GM21723 (cell line): ENCODE measurements at regions not wholly inside any gene's neighbourhood (a gene's known extent, or its start where the extent isn't known, plus 50 kb on each side); places are given as distances from the start of the nearest gene placed in this dataset.
"Not testable (repeated sequence)": the region's sequence is repeated elsewhere in the genome, so short reads cannot be mapped to it uniquely, and the experiment has no call there.

ENCODE experiments used
- ATAC-seq: cut with Tn5 transposase; IDR thresholded peaks from one replicate; pipeline ENCODE4 v1.9.1; 2021; ENCODE audit warnings: mild to moderate bottlenecking, moderate library complexity; ENCODE audit not compliant: unreplicated experiment

GRCh38 chr4:60812811-60813210 lies 387.3 kb upstream of the ADGRL3 start:
- ATAC-seq, result no peak

GRCh38 chr4:60814549-60814948 lies 385.6 kb upstream of the ADGRL3 start:
- ATAC-seq, result no peak

- ATAC-seq, result no peak
Measured at GRCh38 chr4:60817609-60818008, 382.5 kb upstream of the ADGRL3 start.

DNA sequence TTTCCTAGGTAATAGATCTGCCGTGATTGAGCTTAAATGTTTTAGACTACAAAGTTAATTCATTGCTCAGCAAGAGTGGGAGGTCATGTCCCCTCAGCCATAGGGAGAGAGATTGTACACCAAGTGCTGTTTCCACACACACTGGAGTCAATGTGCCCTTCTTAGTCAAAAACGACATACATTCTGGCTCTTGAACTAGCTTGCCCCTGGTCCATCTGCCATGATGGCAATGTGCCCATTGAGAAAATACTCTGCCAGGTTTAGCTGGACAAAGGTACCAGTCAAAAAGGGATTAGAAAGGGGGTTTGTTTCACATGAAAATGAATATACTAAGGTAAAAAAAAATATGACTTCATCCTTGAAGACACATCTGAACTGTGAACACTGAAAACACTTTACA lies 377.1 kb upstream of the ADGRL3 start:
- no peak for ATAC-seq

GRCh38 chr4:60840020-60840419 lies 360.1 kb upstream of the ADGRL3 start:
- ATAC-seq, result no peak

DNA sequence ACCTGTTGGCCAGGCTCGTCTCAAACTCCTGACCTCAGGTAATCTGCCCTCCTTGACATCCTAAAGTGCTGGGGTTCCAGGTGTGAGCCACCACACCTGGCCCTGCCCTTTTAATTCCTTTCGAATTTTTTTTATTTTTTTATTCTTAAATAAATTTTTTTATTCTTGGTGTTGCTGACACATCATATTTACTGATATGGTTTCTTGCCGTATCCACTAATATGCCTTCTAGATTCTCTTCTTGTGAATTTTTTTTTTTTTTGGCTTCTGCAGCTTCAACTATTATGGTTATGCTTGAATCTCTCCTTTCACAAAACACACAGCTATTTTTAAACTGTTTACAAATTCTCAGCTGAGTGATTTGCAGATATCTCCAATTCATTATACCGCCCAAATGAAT lies 353.4 kb upstream of the ADGRL3 start:
- ATAC-seq, result no peak

- ATAC-seq, result no peak
Measured at GRCh38 chr4:60847614-60848013, 352.5 kb upstream of the ADGRL3 start.

DNA sequence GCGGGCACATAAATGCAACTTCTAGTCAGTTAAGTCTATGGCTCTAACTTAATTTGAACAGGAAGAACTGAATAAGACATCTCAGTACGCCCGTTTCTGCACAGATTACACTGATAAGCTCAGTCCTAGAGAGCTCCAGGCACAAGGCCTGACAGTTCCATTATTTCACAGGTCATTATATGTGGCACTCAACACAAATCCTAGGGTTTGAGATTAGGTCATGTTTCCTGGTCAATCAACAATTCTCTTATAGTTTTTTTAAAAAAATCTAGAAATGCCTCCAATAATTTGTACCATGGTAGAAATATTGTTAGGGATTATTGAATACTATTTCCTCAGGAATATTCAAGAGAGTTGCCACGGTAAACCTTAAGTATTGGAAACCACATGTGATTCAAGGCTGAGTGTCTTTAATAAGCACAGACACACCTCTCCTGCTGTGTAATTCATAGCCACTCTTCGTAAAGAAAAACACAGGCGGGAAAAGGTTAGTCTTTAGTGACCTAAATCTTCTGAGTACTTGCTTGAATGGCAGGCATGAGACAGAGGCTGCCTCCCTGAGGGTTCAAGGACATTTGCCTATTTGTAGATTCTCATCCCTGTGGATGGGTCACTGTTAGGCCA lies 342.9 kb upstream of the ADGRL3 start:
- no peak for ATAC-seq

DNA sequence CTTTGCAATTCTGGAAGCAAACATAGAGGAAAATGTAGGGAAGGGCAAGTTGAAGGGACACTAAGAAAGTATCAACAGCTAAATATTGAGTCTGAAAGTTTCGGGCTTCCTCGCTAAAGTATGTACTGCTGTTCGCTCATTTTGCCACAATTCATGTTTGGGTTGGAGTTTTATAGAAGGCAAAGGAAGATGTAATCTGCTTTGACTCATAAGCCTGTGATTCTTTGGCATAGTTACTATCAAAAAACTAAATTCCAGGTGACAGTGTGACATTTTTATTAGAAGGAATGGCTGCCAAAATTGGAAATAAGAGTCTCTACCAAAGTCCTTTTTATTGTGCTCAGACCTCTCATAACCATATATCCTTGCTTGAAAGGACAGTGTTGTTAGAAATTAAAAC lies 336.7 kb upstream of the ADGRL3 start:
- ATAC-seq, result no peak

DNA sequence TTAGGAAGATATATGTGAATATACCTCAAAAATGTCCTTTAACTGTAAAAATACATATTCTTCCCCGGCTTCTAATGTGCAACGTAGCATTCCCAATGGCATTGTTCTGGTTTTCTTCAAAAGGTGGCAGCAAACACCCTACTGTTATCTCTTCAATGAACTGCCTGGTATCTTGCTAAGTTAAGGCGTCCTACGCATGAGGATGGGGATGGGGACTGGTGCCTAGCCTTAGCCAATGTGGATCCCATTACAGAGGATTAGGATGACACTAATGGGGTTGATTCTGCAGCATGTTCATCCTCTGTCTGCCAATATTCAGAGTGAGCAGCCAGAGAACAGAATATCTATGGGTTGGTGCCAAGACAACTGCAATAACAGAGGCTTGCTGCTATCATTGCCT lies 334.9 kb upstream of the ADGRL3 start:
- ATAC-seq, result no peak

DNA sequence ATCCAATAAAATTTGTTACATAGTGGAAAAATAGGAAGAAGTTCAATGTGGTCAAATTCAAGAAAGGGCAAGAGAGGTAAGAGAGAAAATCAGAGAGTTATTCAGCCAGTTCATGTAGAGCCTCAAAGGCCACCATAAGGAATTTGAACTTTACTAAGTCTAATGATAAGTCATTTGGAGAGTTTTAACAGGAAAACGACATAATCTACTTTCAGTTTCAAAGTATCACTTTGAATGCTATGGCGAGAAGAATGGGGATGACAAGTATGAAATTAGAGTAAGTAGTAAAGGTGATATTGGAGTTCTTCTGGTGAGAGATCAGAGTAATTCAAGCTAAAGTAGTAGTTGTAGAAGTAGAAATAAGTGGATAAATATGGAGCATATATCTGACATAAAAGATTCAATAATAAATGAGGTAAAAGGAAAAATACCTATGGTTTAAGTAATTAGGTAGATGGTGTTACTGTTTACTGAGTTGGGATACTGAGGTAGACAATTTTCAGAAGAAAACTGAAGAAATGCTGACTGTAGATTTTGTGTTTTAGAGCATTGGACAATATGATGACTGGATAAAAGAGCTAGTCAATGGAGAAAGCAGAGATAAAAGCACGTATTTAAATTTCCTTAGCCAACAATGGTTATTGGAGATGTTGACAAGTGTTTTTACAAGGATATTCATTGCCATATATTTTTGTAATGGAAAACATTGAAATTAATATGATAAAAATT lies 331.7 kb upstream of the ADGRL3 start:
- ATAC-seq, result no peak

- ATAC-seq, result no peak
Measured at GRCh38 chr4:60879135-60879701, 320.9 kb upstream of the ADGRL3 start.

GRCh38 chr4:60884587-60884986 lies 315.5 kb upstream of the ADGRL3 start:
- no peak for ATAC-seq

DNA sequence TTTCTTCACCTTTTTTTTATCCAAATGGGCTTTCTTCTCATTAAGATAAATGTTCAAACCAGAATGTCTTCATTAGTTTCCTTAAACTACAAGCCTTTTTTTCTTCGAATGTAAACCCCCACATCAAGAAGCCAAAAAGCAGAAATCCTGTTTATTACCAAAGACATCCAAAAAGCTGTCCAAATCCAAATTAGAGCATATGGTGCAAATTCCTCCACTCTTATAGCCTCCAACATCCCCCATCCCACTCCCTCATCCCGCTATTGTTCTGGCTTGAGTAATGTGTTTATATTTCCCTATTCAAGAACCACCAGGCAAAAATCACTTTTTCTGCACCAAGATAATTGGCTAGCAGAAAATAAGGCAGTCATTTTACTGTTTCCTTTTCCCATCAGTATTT lies 315.1 kb upstream of the ADGRL3 start:
- ATAC-seq, result no peak

GRCh38 chr4:60890743-60891142 lies 309.4 kb upstream of the ADGRL3 start:
- no peak for ATAC-seq

- ATAC-seq, result no peak
Measured at GRCh38 chr4:60891947-60892346, 308.2 kb upstream of the ADGRL3 start.

DNA sequence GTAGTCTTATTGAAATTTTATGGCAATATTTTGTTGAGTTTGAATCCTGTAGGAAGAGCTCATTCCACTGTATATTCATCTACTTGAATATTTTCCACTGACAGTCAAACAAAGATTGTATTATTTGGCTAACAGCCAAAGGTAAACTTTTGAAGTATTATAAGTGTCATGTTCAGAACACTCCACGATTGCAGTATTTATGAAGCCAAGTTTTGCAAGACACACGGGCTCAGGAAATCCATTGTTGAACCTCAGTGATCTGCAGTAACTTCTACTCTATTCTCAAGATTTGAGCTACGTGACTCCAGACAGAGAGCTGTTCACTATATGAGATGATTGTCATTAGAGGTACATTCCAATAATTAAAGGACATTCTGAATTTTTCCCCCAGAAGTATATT lies 302.7 kb upstream of the ADGRL3 start:
- no peak for ATAC-seq

DNA sequence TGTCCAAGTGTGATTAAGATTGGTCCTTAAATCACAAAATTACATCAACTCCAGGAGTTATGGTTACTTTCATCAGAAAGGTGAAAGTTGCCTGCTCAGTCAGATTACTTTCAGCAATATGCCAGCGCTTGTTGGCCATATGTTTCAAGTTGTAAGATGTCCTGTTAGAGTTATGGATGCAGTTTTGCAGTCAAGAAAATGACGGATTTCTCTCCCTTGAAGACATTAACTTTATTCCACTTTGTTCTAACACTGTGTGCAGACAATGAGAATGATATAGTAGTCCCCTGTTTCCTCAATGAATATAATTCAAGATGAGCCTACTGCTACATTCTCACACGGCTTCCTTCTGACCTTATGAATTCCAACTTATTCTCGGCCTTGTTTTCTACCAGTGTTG lies 295.0 kb upstream of the ADGRL3 start:
- no peak for ATAC-seq

GRCh38 chr4:60911127-60911526 lies 289.0 kb upstream of the ADGRL3 start:
- no peak for ATAC-seq

- ATAC-seq, result no peak
Measured at GRCh38 chr4:60913002-60913401, 287.1 kb upstream of the ADGRL3 start.

DNA sequence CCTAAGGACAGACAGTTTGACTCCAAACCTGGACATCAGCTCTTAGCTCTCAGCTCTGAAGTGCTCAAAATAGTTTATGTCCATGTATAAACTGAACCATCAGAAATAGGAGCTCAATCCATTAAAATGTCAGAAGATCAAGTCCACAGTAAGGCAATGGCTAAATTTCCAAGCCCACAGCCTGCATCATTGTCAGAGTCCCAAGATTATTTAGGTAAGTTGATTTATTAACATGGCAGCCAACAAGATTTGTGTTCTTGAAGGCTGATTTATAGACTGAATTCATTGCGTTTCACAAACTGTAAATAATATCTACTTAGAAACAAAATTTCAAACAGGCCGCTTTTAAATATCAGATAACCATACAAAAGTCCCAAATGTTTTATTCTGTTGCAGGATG lies 286.5 kb upstream of the ADGRL3 start:
- ATAC-seq, result no peak

DNA sequence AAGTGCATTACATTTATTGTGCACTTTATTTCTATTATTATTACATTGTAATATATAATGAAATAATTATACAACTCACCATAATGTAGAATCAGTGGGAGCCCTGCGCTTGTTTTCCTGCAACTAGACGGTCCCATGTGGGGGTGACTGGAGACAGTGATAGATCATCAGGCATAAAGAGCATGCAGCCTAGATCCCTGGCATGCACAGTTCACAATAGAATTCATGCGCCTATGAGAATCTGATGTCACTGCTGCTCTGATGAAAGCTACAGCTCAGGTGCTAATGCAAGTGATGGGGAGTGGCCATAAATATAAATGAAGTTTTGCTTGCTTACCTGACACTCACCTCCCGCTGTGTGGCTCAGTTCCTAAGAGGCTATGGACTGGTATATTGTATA lies 278.4 kb upstream of the ADGRL3 start:
- not testable (repeated sequence) for ATAC-seq

- ATAC-seq, result no peak
Measured at GRCh38 chr4:60923075-60923474, 277.1 kb upstream of the ADGRL3 start.
